OCI-LY7 (cell line): ENCODE measurements at regions not wholly inside any gene's neighbourhood (a gene's known extent, or its start where the extent isn't known, plus 50 kb on each side); places are given as distances from the start of the nearest gene placed in this dataset.

ENCODE experiments used
- BruUV-seq: library from RNA; stranded (reverse); fragments of 400-500 nt; replicated peaks from 2 replicates; lab custom pipeline; 2021; lab: Mats Ljungman, UMichigan
- CTCF ChIA-PET: fragments of 300-600 bp; sonication (Branson Sonifier 250); formaldehyde crosslinking; loops from one replicate; lab custom pipeline; 2022; ENCODE audit warnings: antibody characterized with exemption; ENCODE audit not compliant: unreplicated experiment; lab: Charles Lee
- POLR2A ChIA-PET: fragments of 300-600 bp; sonication (Branson Sonifier 250); formaldehyde crosslinking; loops from one replicate; lab custom pipeline; 2022; ENCODE audit warnings: antibody characterized with exemption; lab: Charles Lee
- DNase-seq: peaks from one replicate; pipeline ENCODE4 v3.0.0-alpha.2; 2015; ENCODE audit warnings: low spot score
- H2AFZ ChIP-seq: fragments of 200-600 bp; sonication (generic), shearing (Covaris generic); 2 replicates; pipeline ENCODE4 v1.6.1; 2014; ENCODE audit warnings: mild to moderate bottlenecking, antibody characterized with exemption, low read length, moderate library complexity
- H3K27ac ChIP-seq: fragments of 200-600 bp; sonication (generic); 2 replicates; pipeline ENCODE4 v1.5.1; 2014; ENCODE audit warnings: mixed run types, low read depth, mild to moderate bottlenecking, moderate library complexity, low read length, inconsistent platforms; ENCODE audit not compliant: poor library complexity, severe bottlenecking
- H3K36me3 ChIP-seq: fragments of 200-600 bp; sonication (generic); 2 replicates; pipeline ENCODE4 v1.6.1; 2014; ENCODE audit warnings: mild to moderate bottlenecking, antibody characterized with exemption, low read length, moderate library complexity, mixed read lengths; ENCODE audit not compliant: insufficient read depth
- H3K4me1 ChIP-seq: fragments of 200-600 bp; sonication (generic); 2 replicates; pipeline ENCODE4 v1.5.1; 2014; ENCODE audit warnings: mild to moderate bottlenecking, low read length; ENCODE audit not compliant: insufficient read depth, poor library complexity, severe bottlenecking
- H3K4me2 ChIP-seq: fragments of 200-600 bp; sonication (generic); 2 replicates; pipeline ENCODE4 v1.6.1; 2014; ENCODE audit warnings: mild to moderate bottlenecking, low read length
- H3K4me3 ChIP-seq: fragments of 200-600 bp; sonication (generic); 2 replicates; pipeline ENCODE4 v1.5.1; 2014; ENCODE audit warnings: mild to moderate bottlenecking, low read depth, low read length; ENCODE audit not compliant: poor library complexity, severe bottlenecking
- H3K79me2 ChIP-seq: fragments of 200-600 bp; sonication (generic); 2 replicates; pipeline ENCODE4 v1.6.1; 2016; ENCODE audit warnings: low read depth, mild to moderate bottlenecking, low read length, moderate library complexity, mixed read lengths; ENCODE audit not compliant: insufficient read depth
- H3K9me2 ChIP-seq: fragments of 200-600 bp; sonication (generic); 2 replicates; pipeline ENCODE4 v1.6.1; 2016; ENCODE audit warnings: mild to moderate bottlenecking, low read length, mixed read lengths; ENCODE audit not compliant: insufficient read depth
- H3K9me3 ChIP-seq: fragments of 200-600 bp; sonication (generic); 2 replicates; pipeline ENCODE4 v1.6.1; 2014; ENCODE audit warnings: mild to moderate bottlenecking, mixed run types, low read length, mixed read lengths
- H4K20me1 ChIP-seq: fragments of 200-600 bp; sonication (generic); 2 replicates; pipeline ENCODE4 v1.6.1; 2014; ENCODE audit warnings: mild to moderate bottlenecking, antibody characterized with exemption, low read length, moderate library complexity, mixed read lengths; ENCODE audit not compliant: insufficient read depth
- CTCF ChIP-seq: fragments of 200-600 bp; sonication (generic); conservative IDR thresholded peaks from 2 replicates; pipeline ENCODE4 v1.5.1; 2014; ENCODE audit warnings: mild to moderate bottlenecking, antibody characterized with exemption, low read length, moderate library complexity, mixed read lengths
- EZH2phosphoT487 ChIP-seq: fragments of 200-600 bp; sonication (generic); IDR thresholded peaks from 2 replicates; pipeline ENCODE4 v1.6.1; 2018; ENCODE audit warnings: low read depth, borderline replicate concordance, mild to moderate bottlenecking, mixed run types, antibody characterized with exemption, low read length, moderate library complexity, mixed read lengths
- intact Hi-C: fragments of 100-400 bp; cut with micrococcal nuclease; formaldehyde crosslinking; loops from one replicate; pipeline ENCODE4 v1.10.0; 2022; ENCODE audit not compliant: unreplicated experiment

- no peak for DNase-seq
- POLR2A ChIA-PET = no interaction called here
- intact Hi-C loops = no loop called here
Observed at GRCh38 chr7:51882412-51882811, 565.8 kb upstream of the COBL start.

GRCh38 chr7:51881309-51881708 is 564.7 kb upstream of the COBL start:
- H3K79me2 ChIP-seq = no peaks in the 10 kb centered on the region
- no peak overlapping the region for H3K4me3 ChIP-seq
- H3K9me3 ChIP-seq = no peaks in the 10 kb centered on the region
- no peaks in the 10 kb centered on the region for H4K20me1 ChIP-seq
- BruUV-seq = no TSS peak
- no peaks in the 10 kb centered on the region for H3K4me1 ChIP-seq
- no peak overlapping the region for H3K27ac ChIP-seq
- CTCF ChIA-PET = no interaction called here
- no peaks in the 10 kb centered on the region for H3K36me3 ChIP-seq
- DNase-seq = no peak
- intact Hi-C loops = no loop called here
- H3K4me2 ChIP-seq = no peak overlapping the region
- POLR2A ChIA-PET = no interaction called here
- H2AFZ ChIP-seq = no peak overlapping the region
- no peaks in the 10 kb centered on the region for H3K9me2 ChIP-seq
- TF ChIP-seq EZH2phosphoT487 (no peak), CTCF (no peak)

More at GRCh38 chr7:51882412-51882811, 565.8 kb upstream of the COBL start:
- TF ChIP-seq EZH2phosphoT487 (no peak), CTCF (no peak)
- no TSS peak for BruUV-seq
- H3K9me3 ChIP-seq = no peaks in the 10 kb centered on the region
- H3K4me2 ChIP-seq = no peak overlapping the region
- H3K79me2 ChIP-seq = no peaks in the 10 kb centered on the region
- no peaks in the 10 kb centered on the region for H3K9me2 ChIP-seq
- H4K20me1 ChIP-seq = no peaks in the 10 kb centered on the region
- H3K4me1 ChIP-seq = no peaks in the 10 kb centered on the region
- H2AFZ ChIP-seq = no peak overlapping the region
- no peak overlapping the region for H3K4me3 ChIP-seq
- no peak overlapping the region for H3K27ac ChIP-seq
- no peaks in the 10 kb centered on the region for H3K36me3 ChIP-seq
- CTCF ChIA-PET = no interaction called here

GRCh38 chr7:51878865-51879264 is 562.3 kb upstream of the COBL start:
- H3K4me1 ChIP-seq = no peaks in the 10 kb centered on the region
- no peak overlapping the region for H3K4me2 ChIP-seq
- no peaks in the 10 kb centered on the region for H3K9me3 ChIP-seq
- H3K4me3 ChIP-seq = no peak overlapping the region
- ChIA-PET CTCF (no interaction called here), POLR2A (no interaction called here)
- H2AFZ ChIP-seq = no peak overlapping the region
- H3K79me2 ChIP-seq = no peaks in the 10 kb centered on the region
- intact Hi-C loops = no loop called here
- DNase-seq = no peak
- no peaks in the 10 kb centered on the region for H4K20me1 ChIP-seq
- no TSS peak for BruUV-seq
- H3K27ac ChIP-seq = no peak overlapping the region
- H3K9me2 ChIP-seq = no peaks in the 10 kb centered on the region
- H3K36me3 ChIP-seq = no peaks in the 10 kb centered on the region
- TF ChIP-seq EZH2phosphoT487 (no peak), CTCF (no peak)
